IPS-15b (cell line): ENCODE measurements at regions not wholly inside any gene's neighbourhood (a gene's known extent, or its start where the extent isn't known, plus 50 kb on each side); places are given as distances from the start of the nearest gene placed in this dataset.

Experiments
- H3K27me3 ChIP-seq: one replicate; pipeline ENCODE4 v1.6.1; 2013; ENCODE audit warnings: low read length; ENCODE audit not compliant: control insufficient read depth, insufficient read depth
- H3K36me3 ChIP-seq: one replicate; pipeline ENCODE4 v1.6.1; 2013; ENCODE audit warnings: low read length; ENCODE audit not compliant: control insufficient read depth, insufficient read depth
- H3K4me1 ChIP-seq: one replicate; pipeline ENCODE4 v1.6.1; 2013; ENCODE audit warnings: mild to moderate bottlenecking, low read length; ENCODE audit not compliant: control insufficient read depth, insufficient read depth
- H3K4me3 ChIP-seq: one replicate; pipeline ENCODE4 v1.5.1; 2013; ENCODE audit warnings: low read depth, low read length
- H3K9ac ChIP-seq: one replicate; pipeline ENCODE4 v1.6.1; 2013; ENCODE audit warnings: low read depth, mild to moderate bottlenecking, low read length
- H3K9me3 ChIP-seq: one replicate; pipeline ENCODE4 v1.6.1; 2013; ENCODE audit warnings: mild to moderate bottlenecking, low read length; ENCODE audit not compliant: control insufficient read depth, insufficient read depth

DNA sequence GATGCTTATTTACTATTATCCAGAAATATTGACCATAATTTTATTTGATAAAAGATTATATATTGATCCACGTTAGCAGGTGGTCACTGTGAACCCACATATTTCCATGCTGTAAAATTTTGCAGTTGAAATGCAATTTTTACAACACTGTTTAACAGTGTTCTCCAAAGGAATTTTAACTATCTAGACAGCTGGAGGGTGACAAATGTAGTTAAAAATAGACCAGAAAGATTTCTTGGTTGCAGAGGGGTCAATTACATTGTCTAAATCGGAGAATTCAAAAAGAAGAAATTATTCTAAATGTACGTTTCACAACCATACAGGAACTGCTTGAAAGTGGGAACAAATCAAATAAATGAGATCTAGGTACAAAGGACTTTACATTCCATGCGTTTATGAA is 625.2 kb upstream of the NCAM2 start:
- Histone ChIP-seq H3K9ac (no peak overlapping the region), H3K4me3 (no peak overlapping the region), H3K9me3 (no peaks in the 10 kb centered on the region), H3K36me3 (no peaks in the 10 kb centered on the region), H3K27me3 (no peaks in the 10 kb centered on the region), H3K4me1 (no peaks in the 10 kb centered on the region)

DNA sequence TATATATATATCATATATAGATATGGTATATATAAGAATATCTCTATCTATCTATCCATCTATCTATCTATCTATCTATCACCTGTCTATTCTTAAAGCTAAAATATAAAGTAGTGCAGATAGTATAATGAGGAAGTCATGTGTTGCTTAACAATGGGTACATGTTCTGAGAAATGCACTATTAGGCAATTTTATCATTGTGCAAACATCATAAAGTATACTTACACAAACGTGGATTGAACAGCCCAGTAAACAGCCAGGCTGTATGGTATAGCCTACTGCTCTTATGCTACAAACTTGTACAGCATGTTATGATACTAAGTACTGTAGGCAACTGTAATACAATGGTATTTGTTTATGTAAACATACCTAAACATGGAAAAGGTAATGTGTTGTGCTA is 621.0 kb upstream of the NCAM2 start:
- Histone ChIP-seq H3K9me3 (no peaks in the 10 kb centered on the region), H3K27me3 (no peaks in the 10 kb centered on the region), H3K4me1 (no peaks in the 10 kb centered on the region), H3K4me3 (no peak overlapping the region), H3K9ac (no peak overlapping the region), H3K36me3 (no peaks in the 10 kb centered on the region)

DNA sequence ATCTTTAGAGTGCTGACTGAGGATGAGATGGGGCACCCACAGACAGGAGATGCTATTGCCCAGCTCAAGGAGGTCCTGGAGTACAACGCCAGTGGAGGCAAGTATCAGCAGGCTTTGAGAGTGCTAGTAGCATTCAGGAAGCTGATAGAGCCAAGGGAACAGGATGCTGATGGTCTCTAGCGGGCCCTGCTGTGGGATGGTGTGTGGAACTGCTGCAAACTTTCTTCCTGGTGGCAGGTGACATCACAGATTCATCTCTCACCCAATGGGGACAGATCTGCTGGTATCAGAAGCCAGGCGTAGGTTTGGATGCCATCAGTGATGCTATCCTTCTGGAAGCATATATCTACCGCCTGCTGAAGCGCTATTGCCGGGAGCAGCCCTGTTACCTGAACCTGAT is 609.8 kb upstream of the NCAM2 start:
- no peaks in the 10 kb centered on the region for H3K27me3 ChIP-seq
- no peak overlapping the region for H3K9ac ChIP-seq
- H3K4me3 ChIP-seq = no peak overlapping the region
- no peaks in the 10 kb centered on the region for H3K36me3 ChIP-seq
- H3K9me3 ChIP-seq = no peaks in the 10 kb centered on the region
- H3K4me1 ChIP-seq = no peaks in the 10 kb centered on the region

DNA sequence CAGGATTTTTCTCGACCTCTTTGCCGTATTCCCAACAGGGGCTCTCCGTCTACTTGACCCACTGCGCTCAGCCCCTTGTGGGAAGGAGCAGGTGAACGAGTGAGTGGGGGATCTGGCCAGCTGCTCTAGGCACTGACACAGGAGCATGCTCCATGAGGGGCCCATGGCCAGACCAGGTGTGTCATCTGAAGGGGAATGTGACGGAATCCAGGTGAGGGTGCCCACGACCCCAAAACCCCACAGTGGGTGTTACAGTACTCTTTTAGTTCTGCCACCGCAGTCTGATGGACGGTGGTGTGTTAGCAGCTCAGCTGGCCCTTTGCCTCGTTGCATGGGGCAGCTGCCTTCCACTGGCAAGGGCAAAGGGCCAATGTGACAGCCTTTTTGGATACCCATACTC is 601.4 kb upstream of the NCAM2 start:
- Histone ChIP-seq H3K4me1 (no peaks in the 10 kb centered on the region), H3K9ac (no peak overlapping the region), H3K27me3 (no peaks in the 10 kb centered on the region), H3K36me3 (no peaks in the 10 kb centered on the region), H3K4me3 (no peak overlapping the region), H3K9me3 (no peaks in the 10 kb centered on the region)

DNA sequence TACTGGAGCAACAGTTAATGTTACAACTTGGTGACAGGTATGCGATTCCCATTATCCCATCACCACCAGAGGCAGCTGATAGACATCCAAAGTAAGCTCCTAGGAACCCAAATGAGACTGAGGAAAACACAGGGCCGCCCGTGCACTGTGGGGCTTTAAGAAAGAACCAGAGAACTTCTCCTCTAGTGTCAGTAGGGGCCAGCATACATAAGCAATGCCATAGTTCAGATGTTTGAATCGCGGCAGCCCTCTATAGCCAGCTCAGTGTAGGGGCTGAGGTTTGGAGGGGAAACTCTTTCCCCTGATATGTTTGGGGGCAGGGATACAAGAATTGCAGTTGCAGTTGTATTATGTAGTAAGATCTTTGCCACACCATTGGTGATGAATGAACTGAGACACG is 593.3 kb upstream of the NCAM2 start:
- peaks cover 4% of the 10 kb centered on the region for H3K4me1 ChIP-seq
- H3K27me3 ChIP-seq = no peaks in the 10 kb centered on the region
- H3K36me3 ChIP-seq = no peaks in the 10 kb centered on the region
- H3K9me3 ChIP-seq = no peaks in the 10 kb centered on the region
- H3K4me3 ChIP-seq = no peak overlapping the region
- H3K9ac ChIP-seq = no peak overlapping the region

DNA sequence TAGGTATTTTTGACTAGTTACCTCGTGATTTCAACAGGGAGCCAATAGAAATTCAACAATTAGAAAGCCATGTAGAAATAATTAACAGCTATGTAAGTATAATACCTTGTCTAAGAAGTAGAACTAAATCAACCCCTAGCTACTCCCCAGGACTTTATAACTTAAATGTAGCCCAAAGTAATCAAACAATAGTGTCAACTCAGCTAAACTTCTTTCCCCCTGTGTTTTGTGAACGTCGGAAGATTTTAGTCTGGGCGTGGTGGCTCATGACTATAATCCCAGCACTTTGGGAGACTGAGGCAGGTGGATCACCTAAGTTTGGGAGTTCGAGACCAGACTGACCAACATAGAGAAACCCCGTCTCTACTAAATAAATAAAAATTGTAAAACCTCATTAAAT is 579.9 kb upstream of the NCAM2 start:
- Histone ChIP-seq H3K9me3 (no peaks in the 10 kb centered on the region), H3K27me3 (no peaks in the 10 kb centered on the region), H3K4me3 (no peak overlapping the region), H3K9ac (no peak overlapping the region), H3K36me3 (no peaks in the 10 kb centered on the region), H3K4me1 (no peaks in the 10 kb centered on the region)

DNA sequence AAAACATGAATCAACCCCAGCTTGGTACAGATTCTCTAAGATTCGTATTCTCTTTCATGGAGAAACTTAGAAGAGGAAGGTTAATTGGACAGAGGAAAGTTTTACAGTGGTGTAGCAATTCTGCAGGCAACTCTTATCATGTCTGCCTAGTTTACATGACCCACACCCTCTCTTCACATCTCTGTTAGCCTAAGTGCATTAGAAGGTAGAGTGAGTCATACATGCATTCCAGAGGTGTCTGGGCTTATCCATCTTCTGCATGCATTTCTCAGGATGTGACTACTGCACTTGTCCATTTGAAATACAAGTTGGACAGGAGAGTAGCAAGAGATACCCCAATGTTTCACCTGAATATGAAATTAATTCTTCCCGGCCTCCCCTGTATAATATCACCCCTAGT is 578.4 kb upstream of the NCAM2 start:
- H3K36me3 ChIP-seq = no peaks in the 10 kb centered on the region
- H3K9me3 ChIP-seq = no peaks in the 10 kb centered on the region
- no peak overlapping the region for H3K4me3 ChIP-seq
- H3K9ac ChIP-seq = no peak overlapping the region
- H3K27me3 ChIP-seq = no peaks in the 10 kb centered on the region
- H3K4me1 ChIP-seq = no peaks in the 10 kb centered on the region

DNA sequence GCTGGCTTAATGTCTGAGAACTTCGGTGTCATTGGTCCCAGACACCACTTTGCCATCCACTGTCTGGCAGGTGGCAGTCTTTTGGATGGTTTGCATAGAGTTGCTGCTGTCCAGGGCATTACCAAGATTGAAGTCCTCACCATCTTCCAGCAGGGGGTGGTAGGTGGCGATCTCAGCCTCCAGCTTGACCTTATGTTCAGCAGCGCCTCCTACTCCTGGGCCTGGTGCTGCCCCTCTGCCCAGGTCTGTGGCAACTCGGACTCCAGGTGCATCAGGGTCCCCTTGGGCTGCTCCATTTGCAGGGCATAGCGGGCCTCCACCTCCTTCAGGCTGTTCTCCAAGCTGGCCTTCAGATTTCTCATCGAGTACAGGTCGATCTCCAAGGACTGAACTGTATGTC is 573.3 kb upstream of the NCAM2 start:
- H3K9me3 ChIP-seq = no peaks in the 10 kb centered on the region
- no peaks in the 10 kb centered on the region for H3K4me1 ChIP-seq
- no peaks in the 10 kb centered on the region for H3K36me3 ChIP-seq
- no peak overlapping the region for H3K4me3 ChIP-seq
- H3K9ac ChIP-seq = no peak overlapping the region
- H3K27me3 ChIP-seq = no peaks in the 10 kb centered on the region

DNA sequence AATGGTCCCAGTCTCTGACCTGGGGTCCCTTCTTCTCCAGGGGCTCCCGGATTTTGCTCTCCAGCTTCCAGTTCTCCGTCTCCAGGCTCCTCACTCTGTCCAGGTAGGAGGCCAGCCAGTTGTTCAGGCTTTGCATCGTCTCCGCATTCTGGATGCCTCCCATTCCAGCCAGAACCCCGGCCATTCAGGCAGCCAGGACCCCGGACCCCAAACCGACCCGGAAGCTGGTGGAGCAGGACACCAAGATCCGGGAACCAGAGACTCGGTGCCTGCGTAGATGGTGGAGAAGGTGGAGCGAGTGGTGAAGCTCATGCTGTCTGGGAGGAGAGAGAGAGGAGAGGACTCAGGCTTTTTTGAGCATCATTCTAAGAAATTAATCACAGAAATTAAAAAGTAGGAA is 572.4 kb upstream of the NCAM2 start:
- H3K36me3 ChIP-seq = no peaks in the 10 kb centered on the region
- H3K9me3 ChIP-seq = no peaks in the 10 kb centered on the region
- no peaks in the 10 kb centered on the region for H3K27me3 ChIP-seq
- H3K4me1 ChIP-seq = no peaks in the 10 kb centered on the region
- H3K4me3 ChIP-seq = no peak overlapping the region
- no peak overlapping the region for H3K9ac ChIP-seq

DNA sequence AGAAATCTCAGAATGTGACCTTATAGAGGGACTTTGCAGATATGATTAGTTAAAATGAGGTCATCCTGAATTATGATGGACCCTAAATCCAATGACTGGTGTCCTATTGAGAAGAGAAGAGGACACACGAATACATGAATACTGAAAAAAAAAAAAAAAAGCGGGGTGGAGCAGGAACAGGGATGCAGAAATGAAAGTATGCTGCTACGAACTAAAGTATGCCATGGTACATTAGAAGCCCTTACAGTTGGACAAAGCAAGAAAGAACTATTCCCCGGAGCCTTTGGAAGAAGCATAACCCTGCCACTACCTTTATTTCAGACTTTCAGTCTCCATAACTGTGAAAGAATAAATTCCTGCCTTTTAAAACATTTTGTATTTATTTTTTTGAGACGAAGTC is 557.9 kb upstream of the NCAM2 start:
- no peak overlapping the region for H3K4me3 ChIP-seq
- H3K36me3 ChIP-seq = no peaks in the 10 kb centered on the region
- H3K9ac ChIP-seq = no peak overlapping the region
- no peaks in the 10 kb centered on the region for H3K27me3 ChIP-seq
- no peaks in the 10 kb centered on the region for H3K9me3 ChIP-seq
- no peaks in the 10 kb centered on the region for H3K4me1 ChIP-seq

DNA sequence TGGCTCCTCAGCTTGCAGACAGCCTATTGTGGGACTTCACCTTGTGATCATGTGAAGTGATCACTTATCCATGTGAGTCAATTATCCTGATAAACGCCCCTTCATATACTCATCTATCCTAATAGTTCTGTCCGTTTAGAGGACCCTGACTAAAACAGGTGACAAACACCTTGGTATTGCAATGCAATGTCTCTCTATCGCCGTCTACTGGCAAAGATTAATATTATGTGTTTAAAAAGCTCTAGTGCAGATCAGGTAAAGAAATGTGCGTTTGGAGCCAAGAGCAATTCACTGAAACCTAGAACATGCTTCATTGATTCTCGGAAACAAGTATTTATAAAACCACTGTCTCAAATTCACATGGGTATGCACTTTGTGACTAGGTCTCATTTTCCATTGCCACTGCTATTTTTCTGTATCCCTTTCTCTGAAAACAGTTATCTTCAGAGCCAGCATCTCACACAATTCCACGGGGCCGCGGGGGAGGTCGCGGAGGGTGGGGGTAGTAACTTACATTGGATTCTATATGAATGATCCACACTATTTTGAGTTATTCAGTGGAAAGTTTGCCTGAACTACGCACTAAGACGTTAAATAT is 554.6 kb upstream of the NCAM2 start:
- no peak overlapping the region for H3K9ac ChIP-seq
- H3K9me3 ChIP-seq = no peaks in the 10 kb centered on the region
- no peak overlapping the region for H3K4me3 ChIP-seq
- H3K36me3 ChIP-seq = no peaks in the 10 kb centered on the region
- H3K27me3 ChIP-seq = no peaks in the 10 kb centered on the region
- no peaks in the 10 kb centered on the region for H3K4me1 ChIP-seq

DNA sequence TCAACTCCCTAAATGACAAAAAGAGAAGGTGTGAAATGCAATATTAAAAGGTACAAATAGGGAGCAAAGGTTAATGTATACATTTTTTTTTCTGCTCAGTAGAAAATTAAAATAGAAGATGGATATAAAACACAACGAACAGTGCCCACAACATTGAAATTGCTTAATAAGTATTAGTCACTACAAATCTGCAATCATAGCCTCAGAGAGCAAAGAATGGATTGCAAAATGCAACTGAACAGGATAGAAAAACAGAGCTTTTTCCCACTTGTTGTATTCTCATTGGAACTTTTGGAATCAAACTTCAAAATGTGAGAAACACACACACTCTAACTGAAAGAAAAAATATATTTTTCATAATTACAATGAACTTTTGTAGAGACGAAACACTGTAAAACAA is 552.2 kb upstream of the NCAM2 start:
- Histone ChIP-seq H3K4me3 (no peak overlapping the region), H3K36me3 (no peaks in the 10 kb centered on the region), H3K9ac (no peak overlapping the region), H3K27me3 (no peaks in the 10 kb centered on the region), H3K9me3 (no peaks in the 10 kb centered on the region), H3K4me1 (no peaks in the 10 kb centered on the region)

DNA sequence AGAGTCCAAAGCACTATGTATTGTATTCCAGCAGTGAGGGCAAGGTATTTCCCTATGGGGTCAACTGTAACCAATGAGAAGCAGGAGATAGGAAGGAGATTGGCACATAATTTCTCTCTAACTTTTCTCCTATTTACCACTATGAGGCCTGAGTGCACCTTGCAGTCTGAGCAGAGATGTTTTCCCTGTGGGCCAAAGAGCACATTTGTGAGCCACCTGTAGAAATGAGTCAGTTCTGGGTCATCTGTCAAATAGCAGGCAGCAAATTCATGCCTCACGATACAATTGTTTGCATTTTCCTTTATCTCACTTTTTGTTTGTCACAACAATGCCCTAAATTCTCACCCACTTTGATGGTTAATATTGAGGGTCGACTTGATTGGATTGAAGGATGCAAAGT is 547.2 kb upstream of the NCAM2 start:
- no peaks in the 10 kb centered on the region for H3K36me3 ChIP-seq
- H3K27me3 ChIP-seq = no peaks in the 10 kb centered on the region
- no peaks in the 10 kb centered on the region for H3K4me1 ChIP-seq
- H3K9ac ChIP-seq = no peak overlapping the region
- H3K4me3 ChIP-seq = no peak overlapping the region
- no peaks in the 10 kb centered on the region for H3K9me3 ChIP-seq
